H1 (cell line): ENCODE measurements at regions not wholly inside any gene's neighbourhood (a gene's known extent, or its start where the extent isn't known, plus 50 kb on each side); places are given as distances from the start of the nearest gene placed in this dataset.

Source experiments
- CTCF ChIA-PET: fragments of 300-600 bp; sonication (Branson Sonifier 250); formaldehyde crosslinking; loops from one replicate; lab custom pipeline; 2021; ENCODE audit not compliant: partially characterized antibody; lab: Charles Lee
- POLR2A ChIA-PET: fragments of 300-600 bp; sonication (Branson Sonifier 250); formaldehyde crosslinking; loops from one replicate; lab custom pipeline; 2021; ENCODE audit warnings: inconsistent platforms; ENCODE audit not compliant: partially characterized antibody; lab: Charles Lee
- DNase-seq, 2 experiments: peaks; one replicate each; pipeline versions ENCODE4 v3.0.0 to v3.0.0-alpha.2; 2010 to 2022; ENCODE audit warnings: low spot score in 2 of 2, low read depth in 1 of 2, mixed read lengths in 1 of 2
- FAIRE-seq: peaks from 2 replicates; lab custom pipeline; 2011; peaks lifted over from hg19 to GRCh38; lab: Jason Lieb, UNC
- H2AFZ ChIP-seq: 2 replicates; pipeline ENCODE4 v1.8.1; 2012; ENCODE audit warnings: low read length, inconsistent platforms
- H2AK5ac ChIP-seq: 2 replicates; pipeline ENCODE4 v1.6.1; 2013; ENCODE audit warnings: low read depth, low read length
- H2BK120ac ChIP-seq: replicated peaks from 2 replicates; pipeline ENCODE3; 2013; ENCODE audit warnings: low read depth, low read length, inconsistent platforms
- H2BK12ac ChIP-seq: 2 replicates; pipeline ENCODE4 v1.6.1; 2013; ENCODE audit warnings: low read depth, low read length
- H2BK15ac ChIP-seq: 2 replicates; pipeline ENCODE4 v1.6.1; 2013; ENCODE audit warnings: low read length
- H2BK20ac ChIP-seq: 2 replicates; pipeline ENCODE4 v1.6.1; 2013; ENCODE audit warnings: low read length
- H2BK5ac ChIP-seq: 2 replicates; pipeline ENCODE4 v1.6.1; 2013; ENCODE audit warnings: low read depth, low read length
- H3K14ac ChIP-seq: 2 replicates; pipeline ENCODE4 v1.6.1; 2013; ENCODE audit warnings: inconsistent platforms; ENCODE audit not compliant: insufficient read length
- H3K18ac ChIP-seq: 2 replicates; pipeline ENCODE4 v1.6.1; 2013; ENCODE audit warnings: low read length; ENCODE audit errors: extremely low read depth
- H3K23ac ChIP-seq: 2 replicates; pipeline ENCODE4 v1.6.1; 2013; ENCODE audit warnings: inconsistent platforms; ENCODE audit not compliant: insufficient read length
- H3K23me2 ChIP-seq: 2 replicates; pipeline ENCODE4 v1.6.1; 2013; ENCODE audit warnings: low read depth, low read length
- H3K27ac ChIP-seq: 2 replicates; pipeline ENCODE4 v1.6.1; 2011; ENCODE audit warnings: low read depth, low read length, inconsistent platforms
- H3K27me3 ChIP-seq, 4 experiments: replicated peaks in 1 of 4; 1 replicate in 1 of 4; 2 replicates in 3 of 4; pipeline versions ENCODE4 v1.6.1 to v1.8.1; 2011 to 2013; ENCODE audit warnings: low read length in 3 of 4, mild to moderate bottlenecking in 3 of 4, inconsistent platforms in 2 of 4, mixed read lengths in 2 of 4, moderate library complexity in 1 of 4; ENCODE audit not compliant: control insufficient read depth in 3 of 4, insufficient read depth in 3 of 4; ENCODE audit errors: extremely low read depth in 1 of 4
- H3K36me3 ChIP-seq, 4 experiments: 2 replicates each; pipeline versions ENCODE4 v1.6.1 to v1.8.1; 2011 to 2013; ENCODE audit warnings: mild to moderate bottlenecking in 4 of 4, low read length in 3 of 4, moderate library complexity in 2 of 4, control low read depth in 1 of 4, inconsistent platforms in 1 of 4; ENCODE audit not compliant: insufficient read depth in 4 of 4, control insufficient read depth in 2 of 4
- H3K4ac ChIP-seq: replicated peaks from 2 replicates; pipeline ENCODE3; 2013; ENCODE audit warnings: low read length, low read depth, mixed read lengths, inconsistent platforms; ENCODE audit not compliant: insufficient read length
- H3K4me1 ChIP-seq, 4 experiments: replicated peaks in 1 of 4; 1 replicate in 1 of 4; 2 replicates in 3 of 4; pipeline versions ENCODE4 v1.6.1 to v1.8.1; 2011 to 2013; ENCODE audit warnings: low read length in 3 of 4, inconsistent platforms in 2 of 4, mixed read lengths in 1 of 4; ENCODE audit not compliant: insufficient read depth in 4 of 4, control insufficient read depth in 3 of 4
- H3K4me2 ChIP-seq, 2 experiments: 2 replicates each; pipeline versions ENCODE4 v1.6.1 to v1.8.1; 2011 to 2013; ENCODE audit warnings: low read depth in 2 of 2, low read length in 2 of 2, control low read depth in 1 of 2, inconsistent platforms in 1 of 2, mild to moderate bottlenecking in 1 of 2; ENCODE audit not compliant: insufficient read depth in 1 of 2
- H3K4me3 ChIP-seq, 4 experiments: fragments of 200-600, 300-600 bp in 1 of 4; sonication (generic), shearing (Covaris generic), sonication (Bioruptor Twin) in 1 of 4; 2 replicates each; pipeline versions ENCODE4 v1.5.1 to v1.8.1; 2011 to 2016; ENCODE audit warnings: low read length in 4 of 4, low read depth in 3 of 4, control low read depth in 2 of 4, inconsistent platforms in 2 of 4, mild to moderate bottlenecking in 2 of 4, mixed read lengths in 1 of 4, moderate library complexity in 1 of 4; ENCODE audit not compliant: insufficient read depth in 2 of 4; ENCODE audit errors: extremely low read depth in 1 of 4
- H3K56ac ChIP-seq: replicated peaks from 2 replicates; pipeline ENCODE3; 2013; ENCODE audit warnings: low read depth, mild to moderate bottlenecking, mixed read lengths, low read length, inconsistent platforms; ENCODE audit not compliant: insufficient read length
- H3K79me1 ChIP-seq: 2 replicates; pipeline ENCODE4 v1.6.1; 2013; ENCODE audit warnings: low read depth, low read length, control low read depth
- H3K79me2 ChIP-seq, 2 experiments: 2 replicates each; pipeline versions ENCODE4 v1.6.1 to v1.8.1; 2012 to 2013; ENCODE audit warnings: low read length in 2 of 2, mild to moderate bottlenecking in 2 of 2, inconsistent platforms in 1 of 2; ENCODE audit not compliant: insufficient read depth in 2 of 2, control insufficient read depth in 1 of 2
- H3K9ac ChIP-seq, 4 experiments: replicated peaks in 1 of 4; 1 replicate in 1 of 4; 2 replicates in 3 of 4; pipeline versions ENCODE4 v1.6.1 to v1.8.1; 2011 to 2013; ENCODE audit warnings: low read depth in 3 of 4, low read length in 3 of 4, control low read depth in 2 of 4, mild to moderate bottlenecking in 2 of 4, moderate library complexity in 2 of 4, inconsistent platforms in 1 of 4; ENCODE audit errors: extremely low read depth in 1 of 4
- H3K9me3 ChIP-seq, 2 experiments: 2 replicates each; pipeline versions ENCODE4 v1.6.1 to v1.8.1; 2012 to 2013; ENCODE audit warnings: mild to moderate bottlenecking in 2 of 2, moderate library complexity in 2 of 2, control low read depth in 1 of 2, inconsistent platforms in 1 of 2, low read depth in 1 of 2, low read length in 1 of 2, mixed read lengths in 1 of 2; ENCODE audit not compliant: insufficient read depth in 2 of 2
- H4K20me1 ChIP-seq, 2 experiments: replicated peaks in 1 of 2; 2 replicates each; pipeline versions ENCODE3 to v1.8.1; 2011 to 2013; ENCODE audit warnings: inconsistent platforms in 2 of 2, low read length in 2 of 2, mild to moderate bottlenecking in 1 of 2; ENCODE audit not compliant: insufficient read depth in 2 of 2, control insufficient read depth in 1 of 2
- H4K5ac ChIP-seq: 2 replicates; pipeline ENCODE4 v1.6.1; 2013; ENCODE audit warnings: low read length, low read depth, mixed read lengths, inconsistent platforms; ENCODE audit not compliant: insufficient read length
- H4K8ac ChIP-seq: 2 replicates; pipeline ENCODE4 v1.8.0; 2013; ENCODE audit warnings: mild to moderate bottlenecking, moderate library complexity, low read length, inconsistent platforms; ENCODE audit not compliant: insufficient read depth; ENCODE audit errors: extremely low read depth
- H4K91ac ChIP-seq: replicated peaks from 2 replicates; pipeline ENCODE3; 2013; ENCODE audit warnings: low read length, mixed read lengths, inconsistent platforms; ENCODE audit not compliant: insufficient read length
- JUND ChIP-seq: IDR thresholded peaks from 2 replicates; pipeline ENCODE4 v1.6.1; 2011; ENCODE audit warnings: mild to moderate bottlenecking, improper control_type of control experiment, low read length
- NANOG ChIP-seq: IDR thresholded peaks from 2 replicates; pipeline ENCODE4 v1.6.1; 2011; ENCODE audit warnings: low read length, low read depth, mild to moderate bottlenecking, inconsistent platforms; ENCODE audit not compliant: insufficient read depth, poor library complexity, severe bottlenecking
- POLR2A ChIP-seq, 2 experiments: IDR thresholded peaks; 1 replicate in 1 of 2; 2 replicates in 1 of 2; pipeline ENCODE4 v1.6.1; 2011; ENCODE audit warnings: low read depth in 2 of 2, low read length in 2 of 2, mild to moderate bottlenecking in 2 of 2; ENCODE audit errors: control extremely low read depth in 1 of 2
- RAD21 ChIP-seq, 2 experiments: IDR thresholded peaks in 1 of 2; conservative IDR thresholded peaks in 1 of 2; 2 replicates each; pipeline ENCODE4 v1.6.1; 2011; ENCODE audit warnings: low read depth in 2 of 2, low read length in 2 of 2, improper control_type of control experiment in 1 of 2, inconsistent platforms in 1 of 2, mild to moderate bottlenecking in 1 of 2, moderate library complexity in 1 of 2
- RNF2 ChIP-seq: fragments of 200-900, 300-1000 bp; sonication (generic); IDR thresholded peaks from 2 replicates; pipeline ENCODE4 v1.7.1; 2016; ENCODE audit warnings: borderline replicate concordance, low read depth, mild to moderate bottlenecking, antibody characterized with exemption, low read length; ENCODE audit not compliant: poor library complexity, severe bottlenecking; ENCODE audit errors: missing control alignments
- SP4 ChIP-seq: IDR thresholded peaks from 2 replicates; pipeline ENCODE4 v1.6.1; 2012; ENCODE audit warnings: low read length, inconsistent platforms
- SUZ12 ChIP-seq: fragments of 200-600 bp; sonication (generic); IDR thresholded peaks from 2 replicates; pipeline ENCODE4 v1.6.1; 2012; ENCODE audit warnings: mild to moderate bottlenecking, inconsistent platforms, low read length, moderate library complexity, mixed read lengths
- YY1 ChIP-seq: IDR thresholded peaks from 2 replicates; pipeline ENCODE4 v1.6.1; 2011; ENCODE audit warnings: low read depth, mild to moderate bottlenecking, low read length
- WGBS, 2 experiments: shearing (Covaris generic) in 1 of 2; methylation state at CpG; one replicate each; pipeline versions ENCODE4 v1.1.6 to v1.1.7; 2013 to 2015; ENCODE audit warnings: low lambda C conversion rate in 2 of 2, mixed read lengths in 2 of 2, inconsistent platforms in 1 of 2, low coverage in 1 of 2, missing lambda C conversion rate in 1 of 2; ENCODE audit not compliant: insufficient replicate concordance in 2 of 2, insufficient coverage in 1 of 2, insufficient read length in 1 of 2; ENCODE audit errors: extremely low coverage in 1 of 2, missing lambda C conversion rate in 1 of 2; 5-methylcytosine and 5-hydroxymethylcytosine counted together

DNA sequence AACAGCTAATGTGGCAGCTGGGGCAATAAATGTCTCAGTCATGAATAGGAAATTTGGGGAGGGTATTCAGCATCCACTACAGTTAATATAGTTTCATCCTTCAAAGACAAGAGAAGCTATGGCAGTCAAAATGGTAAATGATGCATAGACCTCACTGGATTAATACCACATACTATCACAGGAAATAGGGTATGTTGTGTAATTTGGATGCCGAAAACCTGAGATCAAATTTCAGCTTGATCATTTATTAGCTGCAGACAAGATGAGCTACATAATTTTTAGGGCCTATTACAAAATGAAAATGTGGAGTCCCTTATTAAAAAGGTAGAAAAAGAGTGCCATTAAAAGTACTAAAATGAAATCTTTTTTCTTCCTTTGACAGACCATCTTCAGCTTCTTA, 112.6 kb upstream of the MTAP start:
- H2BK5ac ChIP-seq = no peak overlapping the region
- no peaks in the 10 kb centered on the region for H3K27me3 ChIP-seq
- H3K23me2 ChIP-seq = no peaks in the 10 kb centered on the region
- no peak overlapping the region for H2AK5ac ChIP-seq
- POLR2A ChIA-PET = interaction anchor here (1.2 kb wide), 1 partner anchor 18 kb away, joined by 3 read pairs; no protein-coding TSS in a partner anchor
- no peak for DNase-seq
- H2BK120ac ChIP-seq = no peak overlapping the region
- no peaks in the 10 kb centered on the region for H3K79me1 ChIP-seq
- H3K23ac ChIP-seq = no peak overlapping the region
- H2BK12ac ChIP-seq = no peak overlapping the region
- CTCF ChIA-PET = interaction anchor here (0.6 to 2.2 kb wide), 5 partner anchors 13 to 393 kb away, joined by 3 to 10 read pairs (median 4); no protein-coding TSS in a partner anchor
- H3K14ac ChIP-seq = no peak overlapping the region
- WGBS, 2 experiments = 90% methylated on average over 1 of the region's 1 CpG; no CpG with 5 or more reads in 1 of the 2 experiments
- H3K27ac ChIP-seq = no peak overlapping the region
- no peak overlapping the region for H2BK20ac ChIP-seq
- H3K4me2 ChIP-seq = no peak overlapping the region
- H3K9me3 ChIP-seq = no peaks in the 10 kb centered on the region
- no peak for TF ChIP-seq NANOG
- TF ChIP-seq SUZ12 = no peak
- TF ChIP-seq SP4 = no peak
- TF ChIP-seq RAD21 (IDR thresholded peaks at IDR 0.05 in 1 of 2, conservative IDR thresholded peaks at IDR 0.05 in 1 of 2; ENCODE audit: low read depth in 2 of 2, low read length in 2 of 2) = no peak
- TF ChIP-seq RNF2 = no peak
- TF ChIP-seq JUND = no peak
- TF ChIP-seq POLR2A (IDR thresholded peaks at IDR 0.05; ENCODE audit: control extremely low read depth in 1 of 2, low read depth in 2 of 2, low read length in 2 of 2) = no peak
- TF ChIP-seq YY1 = no peak
- FAIRE-seq = no peak
- H3K9ac ChIP-seq = no peak overlapping the region
- no peak overlapping the region for H3K18ac ChIP-seq
- no peak overlapping the region for H4K91ac ChIP-seq
- no peak overlapping the region for H2BK15ac ChIP-seq
- H3K79me2 ChIP-seq = no peaks in the 10 kb centered on the region
- no peak overlapping the region for H4K8ac ChIP-seq
- H4K5ac ChIP-seq = no peak overlapping the region
- H3K36me3 ChIP-seq = no peaks in the 10 kb centered on the region
- H2AFZ ChIP-seq = 0 out of 2 replicates have a peak overlapping the region, but pooled peaks have one; percentile 8
- no peaks in the 10 kb centered on the region for H3K4me1 ChIP-seq
- H4K20me1 ChIP-seq = no peaks in the 10 kb centered on the region
- no peak overlapping the region for H3K4ac ChIP-seq
- H3K4me3 ChIP-seq = no peak overlapping the region
- H3K56ac ChIP-seq = no peak overlapping the region
